HL-60 (cell line): ENCODE measurements at regions not wholly inside any gene's neighbourhood (a gene's known extent, or its start where the extent isn't known, plus 50 kb on each side); places are given as distances from the start of the nearest gene placed in this dataset.

ENCODE experiments used
- DNase-seq, 2 experiments: peaks; one replicate each; pipeline ENCODE4 v3.0.0-alpha.2; 2010 to 2020; ENCODE audit warnings: low read depth in 1 of 2, low spot score in 1 of 2
- H3K27ac ChIP-seq: fragments of 250-450 bp; sonication (Bioruptor Pico); replicated peaks from 2 replicates; pipeline ENCODE4 v1.5.1; 2020; ENCODE audit warnings: mild to moderate bottlenecking, moderate library complexity
- H3K27me3 ChIP-seq: fragments of 250-450 bp; sonication (Bioruptor Pico); 2 replicates; pipeline ENCODE4 v1.5.1; 2021; ENCODE audit warnings: mild to moderate bottlenecking, moderate library complexity; ENCODE audit not compliant: insufficient read depth, poor library complexity, severe bottlenecking
- H3K4me3 ChIP-seq: replicated peaks from 2 replicates; pipeline ENCODE4 v1.5.1; 2011; ENCODE audit warnings: mild to moderate bottlenecking, control low read depth, low read length; ENCODE audit not compliant: insufficient read depth
- CTCF ChIP-seq: IDR thresholded peaks from one replicate; pipeline ENCODE4 v1.5.1; 2011; ENCODE audit warnings: low read length, control low read depth, inconsistent platforms; ENCODE audit not compliant: insufficient read depth
- GABPA ChIP-seq: IDR thresholded peaks from 2 replicates; pipeline ENCODE4 v1.6.1; 2012; ENCODE audit warnings: low read depth
- POLR2AphosphoS5 ChIP-seq: IDR thresholded peaks from 2 replicates; pipeline ENCODE4 v1.6.1; 2012; ENCODE audit warnings: low read depth
- REST ChIP-seq: IDR thresholded peaks from 2 replicates; pipeline ENCODE4 v1.6.1; 2012; ENCODE audit warnings: low read depth; ENCODE audit not compliant: insufficient replicate concordance
- SPI1 ChIP-seq: IDR thresholded peaks from 2 replicates; pipeline ENCODE4 v1.6.1; 2012; ENCODE audit warnings: low read depth, mild to moderate bottlenecking, borderline replicate concordance

GRCh38 chr5:155594270-155594669 lies 580.7 kb downstream of the KIF4B start:
- Histone ChIP-seq H3K27ac (no peak overlapping the region), H3K4me3 (no peak overlapping the region), H3K27me3 (no peaks in the 10 kb centered on the region)
- TF ChIP-seq POLR2AphosphoS5 (no peak), SPI1 (no peak), GABPA (no peak), CTCF (no peak)
- DNase-seq: no peak

GRCh38 chr5:155595791-155596190 lies 582.2 kb downstream of the KIF4B start:
- no peak overlapping the region for H3K27ac ChIP-seq
- no peaks in the 10 kb centered on the region for H3K27me3 ChIP-seq
- no peak for DNase-seq
- no peak overlapping the region for H3K4me3 ChIP-seq
- TF ChIP-seq REST (no peak), POLR2AphosphoS5 (no peak), CTCF (no peak), GABPA (no peak), SPI1 (no peak)

GRCh38 chr5:155598552-155598951 lies 585.0 kb downstream of the KIF4B start:
- no peak for DNase-seq
- H3K27ac ChIP-seq: no peak overlapping the region
- H3K27me3 ChIP-seq: no peaks in the 10 kb centered on the region
- TF ChIP-seq CTCF (no peak), GABPA (no peak)
- H3K4me3 ChIP-seq: no peak overlapping the region

- Histone ChIP-seq H3K4me3 (no peak overlapping the region), H3K27me3 (peaks cover 6% of the 10 kb centered on the region), H3K27ac (no peak overlapping the region)
- DNase-seq: no peak
- TF ChIP-seq POLR2AphosphoS5: no peak
- TF ChIP-seq CTCF: no peak
Measured at GRCh38 chr5:155605920-155606319, 592.4 kb downstream of the KIF4B start.
